Stimulated activated naive CD8-positive, alpha-beta T cell treated with anti-CD3 and anti-CD28 coated beads, Interleukin-15, amount 100 ng/mL, for 72 hours (primary cell): ENCODE measurements at regions not wholly inside any gene's neighbourhood (a gene's known extent, or its start where the extent isn't known, plus 50 kb on each side); places are given as distances from the start of the nearest gene placed in this dataset.

ENCODE experiments used
- ATAC-seq: fragments of 150-1000 bp; cut with Tn5 transposase; 2 replicates; pipeline ENCODE4 v1.10.0; 2021; ENCODE audit warnings: mild to moderate bottlenecking, moderate library complexity
- DNase-seq, 2 donors: peaks; one replicate each; pipeline ENCODE4 v3.0.0; 2021 to 2022
- H3K27ac Mint-ChIP-seq, 2 donors: one replicate each; pipeline ENCODE4 v1.8.0; 2022; ENCODE audit warnings: mild to moderate bottlenecking in 2 of 2, mixed read lengths in 2 of 2, moderate library complexity in 2 of 2
- H3K27me3 Mint-ChIP-seq: one replicate; pipeline ENCODE4 v1.8.0; 2022; ENCODE audit warnings: mixed read lengths
- H3K4me1 Mint-ChIP-seq: one replicate; pipeline ENCODE4 v1.8.0; 2022; ENCODE audit warnings: mild to moderate bottlenecking, mixed read lengths
- H3K4me3 Mint-ChIP-seq, 2 donors: one replicate each; pipeline ENCODE4 v1.8.0; 2022; ENCODE audit warnings: mild to moderate bottlenecking in 2 of 2, mixed read lengths in 2 of 2, moderate library complexity in 1 of 2
- H3K9me3 Mint-ChIP-seq, 2 donors: one replicate each; pipeline ENCODE4 v1.8.0; 2022; ENCODE audit warnings: mixed read lengths in 2 of 2

DNA sequence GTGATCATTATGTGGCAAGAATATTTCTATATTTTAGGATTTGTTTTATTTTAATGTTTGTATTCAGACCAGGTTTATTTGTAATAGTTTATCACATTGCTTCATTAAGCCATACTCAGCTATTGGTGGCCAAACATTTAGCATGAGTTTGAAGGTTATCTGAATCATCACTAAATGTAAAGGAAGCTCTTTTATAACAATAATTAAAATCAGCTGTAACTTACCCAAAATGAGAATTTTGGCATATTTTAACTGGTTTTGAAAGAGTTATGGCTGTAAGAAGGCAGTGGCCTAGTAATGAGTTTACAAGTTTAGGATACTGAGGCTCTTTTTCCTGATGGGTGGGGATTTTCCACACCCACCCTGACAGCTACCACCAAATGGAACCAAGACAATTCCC is 177.8 kb downstream of the EN1 start:
- ATAC-seq: no peak
- Mint-ChIP-seq H3K4me3 (no peak overlapping the region), H3K9me3 (no peaks in the 10 kb centered on the region), H3K27me3 (peaks cover 11% of the 10 kb centered on the region), H3K4me1 (no peaks in the 10 kb centered on the region), H3K27ac (no peak overlapping the region)
- DNase-seq: no peak

DNA sequence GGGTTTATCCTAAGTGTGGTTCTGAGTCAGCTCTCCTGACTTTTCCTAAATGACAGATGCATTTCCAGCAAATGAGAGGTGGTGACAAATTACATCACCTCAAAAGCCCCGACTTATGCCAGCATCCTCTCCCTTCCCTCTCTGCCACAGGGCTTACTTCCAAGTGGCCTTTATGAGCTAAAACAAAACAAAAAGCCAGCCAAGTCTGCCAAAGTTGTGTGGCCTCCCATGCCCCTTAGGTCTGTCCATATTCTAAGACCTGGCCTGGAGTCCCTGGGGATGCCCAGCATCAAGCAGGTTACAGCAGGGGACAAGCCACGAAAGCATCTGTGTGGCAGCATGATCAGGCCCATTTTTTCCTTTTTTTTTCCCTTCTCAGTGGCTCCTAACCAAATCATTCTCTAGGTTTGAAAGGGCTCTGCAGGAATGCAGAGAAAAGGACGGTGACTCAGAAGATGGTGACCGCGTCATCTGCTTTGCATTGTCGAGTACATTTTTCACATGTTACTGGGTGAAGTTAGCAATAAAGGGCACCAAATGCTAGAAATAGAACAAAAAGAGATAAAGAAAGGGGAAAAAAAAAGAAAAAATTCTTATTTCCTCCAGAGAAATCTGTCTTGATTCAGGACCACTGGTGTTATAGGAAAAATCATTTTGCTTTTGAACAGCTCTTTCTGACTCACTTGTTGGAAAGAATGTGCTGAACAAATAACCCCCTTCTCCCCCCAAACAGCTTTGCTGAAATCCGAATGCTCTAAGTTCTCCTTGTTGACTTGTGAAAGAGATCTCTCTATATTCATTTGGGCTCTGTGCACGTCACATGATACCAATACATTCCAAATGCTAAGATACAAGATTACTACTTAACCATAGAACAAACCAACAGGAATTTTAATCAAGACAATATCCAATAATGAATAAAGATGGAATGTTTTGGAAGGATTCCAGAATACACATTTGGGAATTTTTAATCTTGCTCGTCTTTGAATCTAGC is 178.7 kb downstream of the EN1 start:
- Mint-ChIP-seq H3K4me1 (no peaks in the 10 kb centered on the region), H3K27ac (no peak overlapping the region), H3K4me3 (no peak overlapping the region), H3K27me3 (peaks cover 13% of the 10 kb centered on the region), H3K9me3 (no peaks in the 10 kb centered on the region)
- DNase-seq (no peak), ATAC-seq (no peak)

DNA sequence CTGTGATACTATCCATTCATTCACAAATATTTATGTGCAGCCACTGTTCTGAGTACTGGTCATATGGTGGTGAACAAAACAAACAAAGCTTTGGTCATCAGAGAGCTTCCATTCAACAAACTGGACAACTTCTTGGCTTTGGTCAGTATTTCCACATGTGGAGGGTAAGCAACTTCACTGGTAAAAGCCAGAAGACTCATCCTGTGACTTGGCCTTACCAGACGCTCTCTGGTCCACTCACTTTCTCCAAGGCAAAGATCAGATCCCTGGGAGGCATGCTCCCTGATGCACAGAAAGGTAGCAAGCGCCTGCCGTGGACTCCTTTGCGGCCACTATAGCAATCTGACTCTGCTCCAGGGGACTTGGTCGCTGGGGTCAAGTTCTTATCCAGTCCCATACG is 179.5 kb downstream of the EN1 start:
- Mint-ChIP-seq H3K4me1 (no peaks in the 10 kb centered on the region), H3K27me3 (peaks cover 13% of the 10 kb centered on the region), H3K27ac (no peak overlapping the region), H3K4me3 (no peak overlapping the region), H3K9me3 (no peaks in the 10 kb centered on the region)
- ATAC-seq (no peak), DNase-seq (no peak)

DNA sequence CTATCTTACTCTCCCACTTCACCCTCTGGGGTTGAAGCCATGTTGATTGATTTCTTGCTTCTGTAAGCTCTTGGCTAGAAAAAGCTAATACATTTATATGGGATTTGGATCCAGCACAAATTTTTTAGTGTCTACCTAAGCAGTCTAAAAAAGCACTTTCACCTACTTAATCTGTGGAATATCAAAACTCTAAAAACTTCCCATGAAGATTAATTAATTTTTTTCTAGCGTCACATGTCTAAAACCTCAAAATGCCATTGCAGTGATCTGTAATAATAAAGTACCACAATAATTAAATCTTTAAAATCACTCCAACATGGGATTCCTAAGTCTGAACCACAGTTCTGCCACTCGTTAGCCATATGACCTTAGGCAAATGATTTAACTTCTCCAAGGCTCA is 180.1 kb downstream of the EN1 start:
- no peak for ATAC-seq
- Mint-ChIP-seq H3K4me1 (no peaks in the 10 kb centered on the region), H3K27ac (no peak overlapping the region), H3K9me3 (no peaks in the 10 kb centered on the region), H3K27me3 (peaks cover 13% of the 10 kb centered on the region), H3K4me3 (no peak overlapping the region)
- DNase-seq: no peak

DNA sequence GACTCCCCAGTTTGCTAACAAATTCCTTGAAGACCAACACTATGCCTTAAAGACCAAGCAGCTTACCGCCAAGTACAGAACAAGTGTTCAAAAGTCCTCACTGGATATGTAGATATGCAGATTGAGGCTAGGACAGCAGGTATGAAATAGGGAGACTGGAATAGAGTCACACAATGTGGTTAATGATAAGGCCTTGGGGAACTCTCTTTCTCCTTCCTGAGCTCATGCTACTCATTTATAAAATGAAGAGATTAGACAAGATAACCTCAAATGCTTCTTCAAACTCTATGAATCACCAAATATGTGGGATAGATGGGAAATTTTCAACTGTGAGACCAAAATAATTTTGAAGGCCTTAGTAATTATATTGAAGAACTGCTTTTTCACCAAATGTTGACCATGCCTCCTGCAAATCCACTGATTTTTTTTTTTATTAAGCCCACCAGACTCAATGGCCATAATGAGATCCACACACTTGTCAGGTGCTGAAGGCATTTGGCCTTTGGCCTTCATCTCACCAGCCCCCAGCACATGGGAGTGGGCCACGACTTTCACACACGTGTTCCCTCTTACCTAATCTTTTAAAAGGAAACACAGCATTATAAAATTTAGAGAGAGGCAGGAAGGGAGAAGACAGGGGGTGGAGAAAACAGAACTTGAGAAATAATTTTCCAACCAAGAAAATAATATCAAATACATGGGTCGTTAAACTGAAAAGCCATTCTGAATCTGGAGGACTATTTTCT is 181.5 kb downstream of the EN1 start:
- Mint-ChIP-seq H3K4me3 (no peak overlapping the region), H3K4me1 (no peaks in the 10 kb centered on the region), H3K27me3 (peaks cover 13% of the 10 kb centered on the region), H3K9me3 (no peaks in the 10 kb centered on the region), H3K27ac (no peak overlapping the region)
- DNase-seq (no peak), ATAC-seq (no peak)

DNA sequence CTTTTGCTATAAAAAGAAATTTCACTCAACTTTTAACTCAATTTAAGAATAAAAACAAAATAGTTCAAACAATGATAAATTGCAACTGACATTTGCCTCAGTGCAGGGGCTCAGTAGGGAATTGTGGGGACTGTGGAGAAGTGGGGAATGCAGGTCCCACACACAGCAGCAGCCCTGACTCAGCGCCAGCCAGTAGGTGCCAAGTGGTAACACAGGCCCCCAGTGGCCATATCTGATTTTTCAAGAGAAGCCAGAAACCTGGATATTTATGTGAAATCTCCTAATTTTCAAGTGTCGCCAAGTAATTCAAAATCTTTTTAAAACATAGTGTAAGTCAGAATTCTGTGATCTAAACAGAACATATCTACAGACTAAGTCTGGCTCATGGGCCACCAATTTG is 186.3 kb downstream of the EN1 start:
- peaks cover 13% of the 10 kb centered on the region for H3K27me3 Mint-ChIP-seq
- no peaks in the 10 kb centered on the region for H3K4me1 Mint-ChIP-seq
- ATAC-seq: no peak
- H3K4me3 Mint-ChIP-seq: no peak overlapping the region
- no peaks in the 10 kb centered on the region for H3K9me3 Mint-ChIP-seq
- H3K27ac Mint-ChIP-seq: no peak overlapping the region
- no peak for DNase-seq

DNA sequence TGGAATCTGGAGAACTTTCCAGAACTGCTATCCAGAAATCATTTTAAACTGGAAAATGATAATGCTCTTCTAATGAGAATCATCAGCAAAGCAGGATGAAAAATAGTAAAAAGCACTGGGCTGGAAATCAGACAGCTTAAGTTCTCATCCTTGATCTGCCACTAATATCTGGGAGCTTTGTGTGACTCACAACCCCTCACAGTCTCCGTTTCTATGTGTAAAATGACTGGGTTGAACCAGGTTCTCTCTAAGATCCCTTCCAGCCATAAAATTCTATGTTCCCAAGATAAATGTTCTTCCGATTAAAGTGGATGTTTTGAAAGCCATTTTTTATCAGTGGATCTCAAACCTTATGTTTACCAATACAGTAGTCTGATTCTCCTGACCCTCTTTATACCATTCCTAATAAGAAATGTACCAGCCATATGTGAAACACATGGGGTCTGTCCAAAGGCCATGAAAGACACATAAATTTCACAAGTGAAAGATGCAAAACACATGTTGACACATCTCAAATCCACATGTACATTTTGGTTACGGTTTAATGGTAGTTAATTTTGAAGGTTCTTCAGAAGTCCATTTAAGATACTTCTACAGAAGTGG is 188.8 kb downstream of the EN1 start:
- Mint-ChIP-seq H3K9me3 (no peaks in the 10 kb centered on the region), H3K27ac (no peak overlapping the region), H3K4me3 (no peak overlapping the region), H3K4me1 (no peaks in the 10 kb centered on the region), H3K27me3 (no peaks in the 10 kb centered on the region)
- ATAC-seq (no peak), DNase-seq (no peak)

DNA sequence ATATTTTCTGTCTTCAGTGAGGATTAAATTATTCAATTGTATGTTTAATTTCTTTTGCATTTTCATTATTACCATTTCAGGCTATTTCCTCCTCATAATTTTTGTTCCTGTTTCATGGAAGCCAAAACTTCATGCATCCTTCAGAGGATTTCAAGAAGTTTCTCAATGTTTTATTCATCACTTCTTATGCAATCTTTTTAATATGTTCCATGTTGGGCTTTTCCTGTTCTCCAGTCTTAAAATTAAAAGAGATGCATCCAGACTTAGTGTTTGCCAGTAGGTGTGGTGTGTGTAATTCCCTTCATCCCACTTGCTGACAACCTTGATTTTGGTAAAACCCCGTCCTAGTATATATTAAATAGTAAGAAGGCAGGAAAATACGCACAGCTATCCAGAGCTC is 190.0 kb downstream of the EN1 start:
- H3K27ac Mint-ChIP-seq: no peak overlapping the region
- no peak for DNase-seq
- no peaks in the 10 kb centered on the region for H3K4me1 Mint-ChIP-seq
- no peaks in the 10 kb centered on the region for H3K27me3 Mint-ChIP-seq
- no peak overlapping the region for H3K4me3 Mint-ChIP-seq
- no peaks in the 10 kb centered on the region for H3K9me3 Mint-ChIP-seq
- no peak for ATAC-seq

DNA sequence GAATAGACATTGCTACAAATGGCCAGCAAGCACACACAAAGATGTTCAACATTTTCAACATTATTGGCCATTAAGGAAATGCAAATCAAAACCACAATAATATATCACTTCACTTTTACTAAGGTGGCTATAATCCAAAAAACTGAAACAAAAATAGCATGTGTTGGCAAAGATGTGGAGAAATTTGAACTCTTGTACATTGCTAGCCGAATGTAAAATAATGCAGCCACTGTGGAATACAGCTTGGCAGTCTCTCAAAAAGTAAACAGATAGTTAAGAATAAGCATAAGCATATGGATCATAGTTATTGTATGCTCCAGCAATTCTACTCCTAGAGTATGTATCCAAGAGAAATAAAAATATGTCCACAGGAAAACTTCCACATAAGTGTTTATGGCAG is 192.5 kb downstream of the EN1 start:
- DNase-seq: no peak
- no peak for ATAC-seq
- Mint-ChIP-seq H3K27me3 (peaks cover 17% of the 10 kb centered on the region), H3K27ac (no peak overlapping the region), H3K9me3 (peaks cover 9 to 10% of the 10 kb centered on the region in 2 donors), H3K4me3 (no peak overlapping the region), H3K4me1 (no peaks in the 10 kb centered on the region)

DNA sequence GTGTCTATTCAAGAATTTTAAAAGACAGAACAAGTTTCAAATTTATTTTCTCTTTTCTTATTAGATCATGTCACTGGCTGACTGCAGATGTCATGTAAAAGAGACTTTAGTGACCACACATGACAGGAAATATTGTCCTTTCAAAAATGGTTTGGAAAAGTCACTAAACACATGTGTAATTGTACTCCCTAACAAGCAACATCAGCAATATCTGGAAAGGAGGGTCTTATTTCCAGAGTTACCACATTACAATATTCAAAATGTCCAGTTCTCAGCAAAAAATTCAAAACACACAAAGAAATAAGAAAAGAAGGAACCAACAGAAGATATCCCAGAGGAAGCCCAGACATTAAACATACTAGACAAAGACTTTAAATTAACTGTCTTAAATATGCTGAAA is 197.1 kb downstream of the EN1 start:
- ATAC-seq (no peak), DNase-seq (no peak)
- H3K4me3 Mint-ChIP-seq: no peak overlapping the region
- peaks cover 17% of the 10 kb centered on the region for H3K27me3 Mint-ChIP-seq
- no peaks in the 10 kb centered on the region for H3K4me1 Mint-ChIP-seq
- H3K9me3 Mint-ChIP-seq: peaks cover 9 to 10% of the 10 kb centered on the region in 2 donors
- H3K27ac Mint-ChIP-seq: no peak overlapping the region

DNA sequence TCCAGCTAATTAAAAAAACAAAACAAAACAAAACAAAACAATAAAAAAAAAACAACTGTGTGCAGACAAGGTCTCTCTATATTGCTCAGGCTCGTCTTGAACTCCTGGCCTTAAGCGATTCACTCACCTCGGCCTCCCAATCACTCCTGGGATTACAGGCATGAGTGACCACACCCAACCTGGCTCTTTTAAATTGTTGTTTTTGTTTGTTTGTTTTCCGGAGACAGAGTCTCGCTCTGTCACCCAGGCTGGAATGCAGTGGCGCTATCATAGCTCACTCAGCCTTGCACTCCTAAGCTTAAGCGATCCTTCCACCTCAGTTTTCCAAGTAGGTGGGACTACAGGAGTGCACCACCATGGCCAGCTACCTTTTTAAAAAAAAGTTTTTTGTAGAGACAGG is 201.6 kb downstream of the EN1 start:
- peaks cover 16% of the 10 kb centered on the region for H3K27me3 Mint-ChIP-seq
- ATAC-seq (no peak), DNase-seq (no peak)
- peaks cover 6 to 7% of the 10 kb centered on the region in 2 donors for H3K9me3 Mint-ChIP-seq
- H3K27ac Mint-ChIP-seq: no peak overlapping the region
- no peak overlapping the region for H3K4me3 Mint-ChIP-seq
- H3K4me1 Mint-ChIP-seq: no peaks in the 10 kb centered on the region

DNA sequence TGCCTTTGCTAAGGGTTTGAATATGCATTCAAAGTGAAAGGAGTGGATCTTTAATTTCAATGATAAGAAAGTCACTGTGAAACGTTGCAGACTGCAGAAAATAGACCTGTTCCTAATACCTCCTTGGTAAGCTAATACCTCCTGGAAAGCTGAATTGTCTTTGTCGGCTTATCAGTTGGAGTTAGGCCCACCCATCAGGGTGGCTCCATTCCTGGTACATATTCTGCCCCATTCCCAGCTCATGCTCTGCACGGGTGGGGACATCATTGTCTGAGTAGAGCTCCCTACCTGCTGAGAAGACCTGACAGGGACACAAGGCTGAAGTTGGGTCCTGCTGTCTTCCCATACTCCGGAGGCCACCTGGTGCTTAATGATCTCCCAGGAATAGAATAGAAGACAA is 203.3 kb downstream of the EN1 start:
- ATAC-seq (no peak), DNase-seq (no peak)
- H3K4me1 Mint-ChIP-seq: no peaks in the 10 kb centered on the region
- no peak overlapping the region for H3K27ac Mint-ChIP-seq
- H3K9me3 Mint-ChIP-seq: peaks cover 0 to 1% of the 10 kb centered on the region in 2 donors
- no peak overlapping the region for H3K4me3 Mint-ChIP-seq
- H3K27me3 Mint-ChIP-seq: peaks cover 10% of the 10 kb centered on the region

DNA sequence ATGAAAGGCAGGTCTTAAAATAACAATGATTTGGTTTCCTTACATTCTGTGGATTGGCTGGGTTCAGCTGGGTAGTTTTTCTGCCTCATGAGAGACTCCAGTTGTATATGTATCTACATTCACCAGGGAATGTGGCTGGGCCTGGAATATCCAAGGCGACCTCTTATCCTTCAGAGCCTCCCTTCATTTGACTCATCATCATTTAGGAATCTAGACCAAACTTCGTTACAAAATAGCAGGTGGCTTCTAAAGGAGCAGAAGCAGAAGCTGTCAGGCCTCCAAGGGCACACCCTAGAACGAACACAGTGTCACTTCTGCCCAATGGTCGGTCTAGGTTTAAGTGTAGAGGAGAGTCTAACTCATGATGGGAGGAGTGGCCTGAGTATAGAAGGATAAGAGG is 204.2 kb downstream of the EN1 start:
- H3K4me3 Mint-ChIP-seq: no peak overlapping the region
- no peaks in the 10 kb centered on the region for H3K4me1 Mint-ChIP-seq
- H3K27me3 Mint-ChIP-seq: peaks cover 10% of the 10 kb centered on the region
- peaks cover 0 to 7% of the 10 kb centered on the region in 2 donors for H3K9me3 Mint-ChIP-seq
- ATAC-seq (no peak), DNase-seq (no peak)
- H3K27ac Mint-ChIP-seq: no peak overlapping the region

DNA sequence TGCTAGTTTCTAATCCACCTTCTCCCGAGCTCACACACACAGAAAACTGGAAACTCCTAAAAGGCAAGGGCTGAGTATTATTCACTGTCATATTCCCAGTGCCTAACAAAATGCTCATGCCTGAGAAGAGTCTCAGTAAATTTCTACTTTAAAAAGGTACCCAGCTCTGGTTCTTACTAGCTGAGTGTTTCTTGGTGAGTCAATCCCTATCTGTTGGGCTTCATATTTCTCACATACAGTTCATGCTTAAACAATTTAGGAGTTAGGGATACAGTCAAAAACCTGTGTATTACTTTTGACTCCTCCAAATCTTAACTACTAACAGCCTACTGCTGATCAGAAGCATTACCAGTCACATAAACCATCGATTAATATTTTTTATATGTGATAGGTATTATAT is 204.9 kb downstream of the EN1 start:
- Mint-ChIP-seq H3K4me1 (no peaks in the 10 kb centered on the region), H3K27me3 (peaks cover 11% of the 10 kb centered on the region), H3K9me3 (peaks cover 0 to 8% of the 10 kb centered on the region in 2 donors), H3K4me3 (no peak overlapping the region), H3K27ac (no peak overlapping the region)
- ATAC-seq (no peak), DNase-seq (no peak)

DNA sequence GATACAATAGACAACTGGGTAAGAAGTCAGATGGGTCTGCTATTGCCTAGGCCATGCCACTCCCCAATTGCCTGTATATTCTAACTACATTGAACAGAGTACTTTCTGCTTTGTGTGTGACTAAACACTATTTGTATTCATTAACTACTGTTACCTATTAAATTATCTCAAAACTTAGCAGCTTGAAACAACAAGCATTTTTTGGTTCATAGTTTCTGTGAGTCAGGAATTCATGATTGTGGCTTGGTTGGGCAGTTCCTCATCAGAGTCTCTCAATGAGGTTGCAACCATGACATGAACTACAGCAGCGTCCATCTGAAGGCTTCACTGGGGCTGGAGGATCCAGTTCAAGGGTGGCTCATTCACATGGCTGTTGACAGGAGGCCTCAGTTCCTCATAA is 205.7 kb downstream of the EN1 start:
- Mint-ChIP-seq H3K4me1 (no peaks in the 10 kb centered on the region), H3K27me3 (peaks cover 19% of the 10 kb centered on the region), H3K9me3 (peaks cover 0 to 16% of the 10 kb centered on the region in 2 donors), H3K4me3 (no peak overlapping the region), H3K27ac (no peak overlapping the region)
- DNase-seq (no peak), ATAC-seq (no peak)

DNA sequence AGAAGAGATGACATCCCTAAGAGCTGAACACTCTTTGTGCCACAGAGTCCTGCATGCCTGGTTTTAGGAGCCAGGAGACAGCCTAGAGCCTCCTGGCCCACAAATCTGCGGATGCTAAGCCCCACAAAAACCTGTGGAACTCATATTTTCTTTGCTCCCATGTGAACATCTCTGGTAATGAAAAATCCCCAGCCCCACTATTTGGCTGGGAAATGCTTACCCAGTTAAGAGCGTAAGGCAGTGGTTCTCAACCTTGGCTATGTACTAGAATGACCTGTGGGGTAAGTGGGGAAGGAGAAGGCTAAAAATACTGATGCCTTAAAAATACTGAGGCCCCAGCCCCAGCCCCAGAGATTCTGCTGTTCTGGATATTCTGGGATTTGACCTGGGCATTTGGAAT is 208.1 kb downstream of the EN1 start:
- peaks cover 0 to 18% of the 10 kb centered on the region in 2 donors for H3K9me3 Mint-ChIP-seq
- no peak overlapping the region for H3K27ac Mint-ChIP-seq
- H3K27me3 Mint-ChIP-seq: peaks cover 20% of the 10 kb centered on the region
- H3K4me1 Mint-ChIP-seq: no peaks in the 10 kb centered on the region
- DNase-seq (no peak), ATAC-seq (no peak)
- no peak overlapping the region for H3K4me3 Mint-ChIP-seq
